ENCODE measurements at regions not wholly inside any gene's neighbourhood (a gene's known extent, or its start where the extent isn't known, plus 50 kb on each side); places are given as distances from the start of the nearest gene placed in this dataset.

GRCh38 chr3:88876724-88877123, 230.7 kb upstream of the EPHA3 start (continued):
- TF ChIP-seq ZNF462 (CRISPR knock-in tag; IDR thresholded peaks at IDR 0.05) (no peak), JUNB (IDR thresholded peaks at IDR 0.05; ENCODE audit: unreplicated experiment) (no peak), EZH2 (IDR thresholded peaks at IDR 0.05; ENCODE audit: low read depth, unreplicated experiment) (no peak)

- no peak for DNase-seq (ENCODE audit: low spot score)
- H3K4me3 Mint-ChIP-seq, result no peak overlapping the region
These were observed 227.5 kb upstream of the EPHA3 start for GRCh38 chr3:88879905-88880304.

More at GRCh38 chr3:88879905-88880304, 227.5 kb upstream of the EPHA3 start:
- H3K4me3 ChIP-seq, result no peak overlapping the region
- H3K9me2 ChIP-seq (ENCODE audit: insufficient read depth), result no peaks in the 10 kb centered on the region
- no peaks in the 10 kb centered on the region for H3K36me3 ChIP-seq (ENCODE audit: insufficient read depth)
- H3K4me1 ChIP-seq (ENCODE audit: insufficient read depth), result no peaks in the 10 kb centered on the region
- no peaks in the 10 kb centered on the region for H4K20me1 ChIP-seq (replicated peaks; ENCODE audit: insufficient read depth)
- H3K79me2 ChIP-seq (replicated peaks; ENCODE audit: insufficient read depth), result no peaks in the 10 kb centered on the region
- H3K27ac Mint-ChIP-seq, result peak overlapping the region; percentile 30; the same call in 1 of the 2 replicates
- no peak for ATAC-seq
- no peaks in the 10 kb centered on the region for H3K4me1 Mint-ChIP-seq
- H3K27ac ChIP-seq (ENCODE audit: low read depth), result no peak overlapping the region
- no peaks in the 10 kb centered on the region for H3F3A ChIP-seq (replicated peaks; ENCODE audit: low read depth)
- no peak overlapping the region for H2AFZ ChIP-seq
- no peaks in the 10 kb centered on the region for H3K27me3 ChIP-seq (ENCODE audit: insufficient read depth)
- H3K4me2 ChIP-seq, result no peak overlapping the region
- no peak for TF ChIP-seq ETS1 (IDR thresholded peaks at IDR 0.05)
- no peak for TF ChIP-seq POLR2AphosphoS5 (IDR thresholded peaks at IDR 0.05; ENCODE audit: low read depth)
- no peak for TF ChIP-seq JUNB (IDR thresholded peaks at IDR 0.05; ENCODE audit: unreplicated experiment)
- TF ChIP-seq CREB1 (CRISPR knock-in tag; IDR thresholded peaks at IDR 0.05; ENCODE audit: low read depth), result no peak
- TF ChIP-seq EZH2 (IDR thresholded peaks at IDR 0.05; ENCODE audit: low read depth, unreplicated experiment), result no peak
- TF ChIP-seq REST (IDR thresholded peaks at IDR 0.05; ENCODE audit: unreplicated experiment), result no peak
- no peak for TF ChIP-seq ZNF331 (CRISPR knock-in tag; IDR thresholded peaks at IDR 0.05; ENCODE audit: low read depth)
- H3K36me3 Mint-ChIP-seq (ENCODE audit: low read depth), result no peaks in the 10 kb centered on the region
- no peaks in the 10 kb centered on the region for H3K9me3 Mint-ChIP-seq
- H3K27me3 Mint-ChIP-seq (ENCODE audit: insufficient read depth, low read depth, poor library complexity), result peaks cover 1% of the 10 kb centered on the region

Measured in GM23338 (cell line).